Spleen (tissue), 11 donors: ENCODE measurements at regions not wholly inside any gene's neighbourhood (a gene's known extent, or its start where the extent isn't known, plus 50 kb on each side); places are given as distances from the start of the nearest gene placed in this dataset.

Source experiments
- DNase-seq: peaks from one replicate; pipeline ENCODE4 v3.0.0-alpha.2; 2020
- H3K27ac ChIP-seq, 8 donors: fragments of 200-600 bp; sonication (generic) in 7 of 8; 1 replicate in 4 of 8; 2 replicates in 4 of 8; pipeline versions ENCODE4 v1.5.0 to v1.8.0; 2016 to 2021; ENCODE audit warnings: inconsistent platforms in 4 of 8, mild to moderate bottlenecking in 4 of 8, moderate library complexity in 1 of 8
- H3K27me3 ChIP-seq, 7 donors: fragments of 200-600 bp; sonication (generic) in 6 of 7; replicated peaks in 1 of 7; 1 replicate in 4 of 7; 2 replicates in 3 of 7; pipeline versions ENCODE4 v1.5.0 to v1.8.0; 2016 to 2021; ENCODE audit warnings: inconsistent platforms in 3 of 7, mild to moderate bottlenecking in 1 of 7
- H3K36me3 ChIP-seq, 6 donors: fragments of 200-600 bp; sonication (generic) in 5 of 6; 1 replicate in 4 of 6; 2 replicates in 2 of 6; pipeline versions ENCODE4 v1.5.0 to v1.8.0; 2016 to 2021; ENCODE audit warnings: inconsistent platforms in 2 of 6
- H3K4me1 ChIP-seq, 6 donors: fragments of 200-600 bp; sonication (generic) in 5 of 6; 1 replicate in 3 of 6; 2 replicates in 3 of 6; pipeline versions ENCODE4 v1.5.0 to v1.8.0; 2016 to 2021; ENCODE audit warnings: inconsistent platforms in 3 of 6
- H3K4me3 ChIP-seq, 8 donors: fragments of 200-600 bp; sonication (generic) in 7 of 8; 1 replicate in 4 of 8; 2 replicates in 4 of 8; pipeline versions ENCODE4 v1.5.0 to v1.8.0; 2016 to 2021; ENCODE audit warnings: inconsistent platforms in 4 of 8, mild to moderate bottlenecking in 4 of 8, moderate library complexity in 2 of 8
- H3K9me3 ChIP-seq, 8 donors: fragments of 200-600 bp; sonication (generic) in 7 of 8; 1 replicate in 4 of 8; 2 replicates in 4 of 8; pipeline versions ENCODE4 v1.5.0 to v1.8.0; 2016 to 2021; ENCODE audit warnings: inconsistent platforms in 4 of 8
- POLR2A ChIP-seq, 3 donors: fragments of 450-650 bp; IDR thresholded peaks; one replicate each; pipeline ENCODE4 v1.5.1; 2017; ENCODE audit warnings: antibody characterized with exemption in 3 of 3, mild to moderate bottlenecking in 1 of 3
- POLR2AphosphoS5 ChIP-seq, 3 donors: sonication (generic); formaldehyde crosslinking; IDR thresholded peaks; one replicate each; pipeline ENCODE4 v1.5.1; 2017; ENCODE audit warnings: antibody characterized with exemption in 3 of 3
- WGBS, 5 donors: extraction: QIAGEN DNeasy Blood & Tissue Kit in 3 of 5; methylation state at CpG; one replicate each; pipeline versions ENCODE4 v1.1.5 to v1.1.7; 2013 to 2018; 5-methylcytosine and 5-hydroxymethylcytosine counted together
- intact Hi-C: fragments of 100-400 bp; cut with DNase I; formaldehyde crosslinking; loops from one replicate; pipeline ENCODE4 v1.15.0; 2023; ENCODE audit warnings: low total_unique reads
- TF ChIP-seq, protein P1 (sequence below), 11 experiments: fragments of 200-600 bp in 7 of 11; fragments of 450-650 bp in 4 of 11; sonication (generic) in 4 of 11; IDR thresholded peaks in 8 of 11; conservative IDR thresholded peaks in 3 of 11; 1 replicate in 7 of 11; 2 replicates in 4 of 11; pipeline versions ENCODE4 v1.4.0 to v1.8.0; 2016 to 2021; ENCODE audit warnings: antibody characterized with exemption in 11 of 11, inconsistent platforms in 4 of 11, mild to moderate bottlenecking in 1 of 11
- donor health status: healthy with polysubstance abuse.
- donor health status: DM: no; HTN: no; CAD: no; lungs with moderate emphysema.
- donor health status: DM: no; HTN: no; CAD: no.
- donor health status: Bipolar disorder and iron deficiency.
- donor health status: healthy.
- donor health status: DM: no; HTN: no; CAD: no.
- donor health status: DM: yes; HTN: yes; CAD: no.

DNA sequence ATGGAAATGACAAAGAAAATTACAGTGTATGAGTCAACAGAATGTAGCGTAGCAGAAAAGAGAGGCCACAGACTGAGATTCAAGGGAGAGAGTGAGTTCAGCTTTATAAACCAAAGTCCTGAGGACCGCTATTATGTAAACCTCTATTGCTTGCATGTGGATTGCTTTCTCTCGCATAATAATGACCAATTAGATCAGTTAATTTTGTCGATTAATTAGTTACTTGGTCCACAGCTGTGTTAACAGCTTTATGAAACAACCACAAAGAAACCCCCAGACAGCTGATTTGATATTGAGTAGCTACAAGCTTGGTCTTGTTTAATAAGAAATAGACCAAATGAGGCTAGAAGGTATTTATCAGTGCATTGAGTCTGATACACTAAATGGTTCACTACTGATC lies 291.8 kb upstream of the ERCC4 start:
- Histone ChIP-seq H3K4me3 (no peak overlapping the region), H3K4me1 (no peaks in the 10 kb centered on the region), H3K27me3 (no peaks in the 10 kb centered on the region), H3K36me3 (no peaks in the 10 kb centered on the region), H3K9me3 (no peaks in the 10 kb centered on the region), H3K27ac (no peak overlapping the region)
- TF ChIP-seq POLR2AphosphoS5 (IDR thresholded peaks at IDR 0.05), result no peak
- TF ChIP-seq POLR2A (IDR thresholded peaks at IDR 0.05), result no peak
- TF ChIP-seq, protein P1, sequence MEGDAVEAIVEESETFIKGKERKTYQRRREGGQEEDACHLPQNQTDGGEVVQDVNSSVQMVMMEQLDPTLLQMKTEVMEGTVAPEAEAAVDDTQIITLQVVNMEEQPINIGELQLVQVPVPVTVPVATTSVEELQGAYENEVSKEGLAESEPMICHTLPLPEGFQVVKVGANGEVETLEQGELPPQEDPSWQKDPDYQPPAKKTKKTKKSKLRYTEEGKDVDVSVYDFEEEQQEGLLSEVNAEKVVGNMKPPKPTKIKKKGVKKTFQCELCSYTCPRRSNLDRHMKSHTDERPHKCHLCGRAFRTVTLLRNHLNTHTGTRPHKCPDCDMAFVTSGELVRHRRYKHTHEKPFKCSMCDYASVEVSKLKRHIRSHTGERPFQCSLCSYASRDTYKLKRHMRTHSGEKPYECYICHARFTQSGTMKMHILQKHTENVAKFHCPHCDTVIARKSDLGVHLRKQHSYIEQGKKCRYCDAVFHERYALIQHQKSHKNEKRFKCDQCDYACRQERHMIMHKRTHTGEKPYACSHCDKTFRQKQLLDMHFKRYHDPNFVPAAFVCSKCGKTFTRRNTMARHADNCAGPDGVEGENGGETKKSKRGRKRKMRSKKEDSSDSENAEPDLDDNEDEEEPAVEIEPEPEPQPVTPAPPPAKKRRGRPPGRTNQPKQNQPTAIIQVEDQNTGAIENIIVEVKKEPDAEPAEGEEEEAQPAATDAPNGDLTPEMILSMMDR (IDR thresholded peaks at IDR 0.05 in 8 of 11, conservative IDR thresholded peaks at IDR 0.05 in 3 of 11), result no peak
- intact Hi-C loops, result no loop called here
- WGBS, 5 donors, result 87 to 94% (median 91%) methylated on average over 4 of the region's 4 CpGs
- no peak for DNase-seq

DNA sequence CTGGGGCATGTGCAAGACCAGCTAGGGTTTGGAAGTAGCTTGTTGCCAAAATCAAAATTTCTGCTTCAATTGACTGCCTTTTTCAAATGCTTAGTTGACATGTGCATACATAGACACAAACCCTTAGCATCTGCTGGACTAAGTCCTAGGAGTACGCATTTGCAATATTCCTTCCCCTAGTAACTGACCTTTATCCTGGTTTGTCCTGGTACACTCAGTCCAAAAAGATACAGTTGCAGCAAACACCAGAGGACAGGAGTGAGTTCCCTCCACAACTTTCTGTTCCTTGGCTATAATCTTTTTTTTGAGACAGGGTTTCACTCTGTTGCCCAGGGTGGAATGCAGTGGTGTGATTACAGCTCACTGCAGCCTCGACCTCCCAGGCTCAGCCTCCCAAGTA lies 290.2 kb upstream of the ERCC4 start:
- 66 to 73% (median 70%) methylated on average over 2 of the region's 2 CpGs for WGBS, 5 donors

DNA sequence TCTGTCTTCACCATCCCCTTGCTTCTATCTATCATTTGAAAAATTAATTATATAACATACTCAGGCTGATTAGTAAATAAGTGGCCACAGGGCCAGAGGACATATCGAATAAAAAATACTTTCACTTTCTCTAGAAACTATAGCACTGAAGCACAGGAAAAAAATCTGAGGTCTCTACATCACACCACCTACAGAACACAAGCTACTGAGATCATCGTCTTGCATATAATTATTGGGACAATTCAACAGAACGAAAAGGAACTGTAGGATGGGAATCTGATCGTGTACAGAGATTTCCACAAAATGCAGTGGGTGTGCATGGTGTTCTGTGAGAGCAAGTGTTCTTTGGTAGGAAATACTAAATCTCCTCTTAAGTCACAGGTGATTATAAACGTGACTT lies 289.6 kb upstream of the ERCC4 start:
- H3K27ac ChIP-seq, result no peak overlapping the region
- intact Hi-C loops, result no loop called here
- WGBS, 5 donors, result 51 to 74% (median 57%) methylated on average over 5 of the region's 5 CpGs
- peaks cover 0 to 4% (median 0%) of the 10 kb centered on the region in 8 donors for H3K9me3 ChIP-seq
- no peaks in the 10 kb centered on the region for H3K4me1 ChIP-seq
- TF ChIP-seq, protein P1 (IDR thresholded peaks at IDR 0.05 in 8 of 11, conservative IDR thresholded peaks at IDR 0.05 in 3 of 11), result no peak
- TF ChIP-seq POLR2AphosphoS5 (IDR thresholded peaks at IDR 0.05), result no peak
- TF ChIP-seq POLR2A (IDR thresholded peaks at IDR 0.05), result no peak
- no peaks in the 10 kb centered on the region for H3K36me3 ChIP-seq
- H3K4me3 ChIP-seq, result no peak overlapping the region
- no peak for DNase-seq
- H3K27me3 ChIP-seq, result no peaks in the 10 kb centered on the region

More for the DNA sequence above, 290.2 kb upstream of the ERCC4 start:
- DNase-seq, result no peak
- Histone ChIP-seq H3K9me3 (no peaks in the 10 kb centered on the region), H3K4me3 (no peak overlapping the region), H3K27me3 (no peaks in the 10 kb centered on the region), H3K27ac (no peak overlapping the region), H3K36me3 (no peaks in the 10 kb centered on the region), H3K4me1 (no peaks in the 10 kb centered on the region)
- intact Hi-C loops, result no loop called here
- TF ChIP-seq POLR2A (IDR thresholded peaks at IDR 0.05) (no peak), POLR2AphosphoS5 (IDR thresholded peaks at IDR 0.05) (no peak)
- TF ChIP-seq, protein P1 (IDR thresholded peaks at IDR 0.05 in 8 of 11, conservative IDR thresholded peaks at IDR 0.05 in 3 of 11), result no peak

DNA sequence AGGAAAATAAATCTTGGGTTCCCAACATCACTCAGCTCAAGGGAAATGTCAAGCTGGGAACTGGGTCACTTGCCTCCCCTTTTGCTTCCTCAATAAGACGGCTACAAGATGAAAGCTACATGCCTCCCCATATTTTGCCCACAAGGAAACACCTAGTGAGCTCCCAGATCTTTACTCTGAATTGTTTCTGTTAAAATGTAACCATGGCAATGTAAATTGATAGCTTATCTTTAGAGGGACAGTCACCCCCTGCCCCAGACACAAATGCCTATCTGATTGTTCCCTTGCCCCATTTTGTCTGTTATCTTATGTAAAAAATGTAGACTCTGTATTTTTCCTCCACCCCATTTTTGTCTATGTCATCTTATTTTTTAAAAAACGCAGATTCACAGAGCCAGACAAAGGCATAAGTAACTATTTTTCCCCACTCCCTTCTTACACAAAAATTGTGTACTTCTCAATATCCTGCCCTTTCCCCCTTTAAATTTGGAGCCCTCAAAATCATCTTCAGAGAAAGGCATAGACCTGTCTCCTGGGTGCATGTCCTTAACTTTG lies 288.7 kb upstream of the ERCC4 start:
- peaks cover 0 to 4% (median 0%) of the 10 kb centered on the region in 8 donors for H3K9me3 ChIP-seq
- no peaks in the 10 kb centered on the region for H3K27me3 ChIP-seq
- H3K27ac ChIP-seq, result no peak overlapping the region
- H3K36me3 ChIP-seq, result no peaks in the 10 kb centered on the region
- no peak for DNase-seq
- H3K4me3 ChIP-seq, result no peak overlapping the region
- no peaks in the 10 kb centered on the region for H3K4me1 ChIP-seq
- intact Hi-C loops, result no loop called here
- 40 to 60% (median 45%) methylated on average over 2 of the region's 2 CpGs for WGBS, 5 donors
- TF ChIP-seq, protein P1 (IDR thresholded peaks at IDR 0.05 in 8 of 11, conservative IDR thresholded peaks at IDR 0.05 in 3 of 11), result no peak
- no peak for TF ChIP-seq POLR2AphosphoS5 (IDR thresholded peaks at IDR 0.05)
